ENCODE measurements at regions not wholly inside any gene's neighbourhood (a gene's known extent, or its start where the extent isn't known, plus 50 kb on each side); places are given as distances from the start of the nearest gene placed in this dataset.

DNA sequence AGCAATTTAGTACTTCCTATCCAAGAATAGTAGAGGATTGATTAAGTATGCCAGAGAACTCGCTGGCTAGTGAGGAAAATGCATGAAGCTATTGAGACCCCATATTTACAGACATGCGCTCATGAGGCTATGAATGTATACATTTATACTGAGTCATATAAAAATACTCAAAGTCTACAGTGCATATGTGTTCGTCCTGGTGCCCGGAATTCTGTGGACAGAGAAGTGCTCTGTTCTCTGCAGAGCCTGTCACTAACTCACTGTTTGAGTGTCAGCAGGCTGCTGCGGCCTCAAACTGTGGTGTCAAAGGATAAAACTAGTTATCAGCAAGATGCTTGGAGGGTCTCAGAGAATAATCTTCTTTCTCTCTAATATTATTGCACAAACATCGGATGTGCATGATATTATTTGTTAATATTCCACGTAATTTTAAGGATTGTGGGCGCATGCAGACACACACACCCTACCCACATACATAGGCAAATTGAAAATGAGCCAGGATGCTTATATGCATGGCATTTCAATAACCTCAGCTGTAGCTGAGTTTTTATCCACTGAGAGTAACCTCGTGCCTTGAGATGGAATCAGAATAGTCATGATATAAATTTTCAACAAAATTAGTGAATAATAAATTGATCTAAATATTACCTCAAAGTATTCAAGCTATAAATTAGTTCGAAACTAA is 50.0 kb upstream of the TSC22D2 start:
- TF ChIP-seq, protein P1, sequence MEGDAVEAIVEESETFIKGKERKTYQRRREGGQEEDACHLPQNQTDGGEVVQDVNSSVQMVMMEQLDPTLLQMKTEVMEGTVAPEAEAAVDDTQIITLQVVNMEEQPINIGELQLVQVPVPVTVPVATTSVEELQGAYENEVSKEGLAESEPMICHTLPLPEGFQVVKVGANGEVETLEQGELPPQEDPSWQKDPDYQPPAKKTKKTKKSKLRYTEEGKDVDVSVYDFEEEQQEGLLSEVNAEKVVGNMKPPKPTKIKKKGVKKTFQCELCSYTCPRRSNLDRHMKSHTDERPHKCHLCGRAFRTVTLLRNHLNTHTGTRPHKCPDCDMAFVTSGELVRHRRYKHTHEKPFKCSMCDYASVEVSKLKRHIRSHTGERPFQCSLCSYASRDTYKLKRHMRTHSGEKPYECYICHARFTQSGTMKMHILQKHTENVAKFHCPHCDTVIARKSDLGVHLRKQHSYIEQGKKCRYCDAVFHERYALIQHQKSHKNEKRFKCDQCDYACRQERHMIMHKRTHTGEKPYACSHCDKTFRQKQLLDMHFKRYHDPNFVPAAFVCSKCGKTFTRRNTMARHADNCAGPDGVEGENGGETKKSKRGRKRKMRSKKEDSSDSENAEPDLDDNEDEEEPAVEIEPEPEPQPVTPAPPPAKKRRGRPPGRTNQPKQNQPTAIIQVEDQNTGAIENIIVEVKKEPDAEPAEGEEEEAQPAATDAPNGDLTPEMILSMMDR (conservative IDR thresholded peaks at IDR 0.05; ENCODE audit: low read depth, low read length), result no peak
- H3K4me3 ChIP-seq (ENCODE audit: low read length), result no peak overlapping the region
- DNase-seq (ENCODE audit: low read depth), result no peak

DNA sequence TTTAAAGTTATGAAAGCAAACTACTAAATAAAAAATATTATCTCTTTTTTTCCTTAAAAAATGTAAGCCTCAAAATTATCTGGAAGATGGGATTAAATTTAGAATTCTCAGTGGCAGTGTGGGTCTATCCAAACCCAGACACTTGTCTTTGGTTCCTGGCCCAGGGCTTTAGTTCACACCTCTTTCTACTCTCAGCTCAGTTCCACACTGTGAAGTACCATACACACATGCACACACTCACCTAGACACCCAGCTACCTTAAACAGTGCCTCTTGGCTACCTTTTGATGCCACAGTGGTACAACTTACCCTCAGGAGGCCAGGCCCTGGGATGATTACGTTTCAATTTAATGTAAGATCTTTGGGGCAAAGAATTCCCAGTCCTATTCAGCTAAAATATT is 51.0 kb upstream of the TSC22D2 start:
- TF ChIP-seq, protein P1 (conservative IDR thresholded peaks at IDR 0.05; ENCODE audit: low read depth, low read length), result no peak
- no peak overlapping the region for H3K4me3 ChIP-seq (ENCODE audit: low read length)
- no peak for DNase-seq (ENCODE audit: low read depth)

DNA sequence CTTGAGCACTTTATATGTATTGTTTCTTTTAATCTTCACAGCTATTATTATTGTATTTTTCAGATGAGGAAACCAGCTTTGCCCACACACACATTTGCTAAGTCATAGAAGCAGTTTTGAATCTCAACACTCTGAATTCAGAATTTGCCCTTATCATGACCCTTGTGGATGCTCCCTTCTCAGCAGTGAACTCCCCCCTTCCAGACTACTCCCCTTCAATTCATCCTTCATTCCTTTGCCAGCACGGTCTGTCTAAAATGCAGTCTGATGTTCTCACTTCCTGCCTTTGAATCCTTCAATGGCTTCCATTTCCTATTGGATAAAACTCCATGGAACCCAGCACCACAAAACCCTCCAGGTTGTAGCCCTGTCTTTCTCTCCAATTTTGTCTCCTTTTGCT is 52.5 kb upstream of the TSC22D2 start:
- H3K4me3 ChIP-seq (ENCODE audit: low read length), result no peak overlapping the region
- no peak for DNase-seq (ENCODE audit: low read depth)
- TF ChIP-seq, protein P1 (conservative IDR thresholded peaks at IDR 0.05; ENCODE audit: low read depth, low read length), result no peak

DNA sequence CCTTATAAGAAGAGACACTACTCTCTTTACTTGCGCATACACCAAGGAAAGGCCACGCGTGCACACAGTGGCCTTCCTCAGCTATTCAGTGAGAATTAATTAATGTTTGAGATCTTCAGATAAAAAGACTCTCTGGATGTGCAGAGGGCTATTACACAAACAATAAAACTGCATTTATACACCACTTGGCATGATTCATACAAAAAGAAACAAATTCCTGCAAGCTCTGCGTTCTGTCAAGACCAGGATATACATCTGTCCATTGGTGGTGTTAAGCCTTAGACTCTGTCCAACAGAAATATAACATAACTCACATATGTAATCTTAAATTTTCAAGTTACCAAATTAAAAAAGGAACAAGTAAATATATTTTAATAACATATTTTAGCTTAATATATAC is 55.2 kb upstream of the TSC22D2 start:
- no peak overlapping the region for H3K4me3 ChIP-seq (ENCODE audit: low read length)
- TF ChIP-seq, protein P1 (conservative IDR thresholded peaks at IDR 0.05; ENCODE audit: low read depth, low read length), result no peak
- DNase-seq (ENCODE audit: low read depth), result no peak

DNA sequence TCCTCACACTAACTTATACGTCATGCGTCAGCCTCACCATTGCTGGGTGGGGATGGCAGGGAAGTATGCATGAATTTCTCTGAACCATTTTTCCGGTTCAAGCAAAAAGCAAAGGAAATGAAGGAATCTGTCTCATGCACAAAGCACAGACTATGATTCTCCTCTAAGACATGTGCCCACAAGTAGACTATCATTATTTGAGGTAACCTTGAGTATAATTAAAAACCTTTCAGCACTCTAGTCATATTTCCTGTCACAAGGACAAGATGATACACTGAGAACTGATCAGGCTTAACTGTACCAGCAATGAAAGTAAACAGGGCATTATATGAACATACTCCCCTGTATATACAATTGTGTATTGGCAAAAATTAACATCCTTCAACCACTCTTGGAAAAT is 56.7 kb upstream of the TSC22D2 start:
- TF ChIP-seq, protein P1 (conservative IDR thresholded peaks at IDR 0.05; ENCODE audit: low read depth, low read length), result no peak
- no peak for DNase-seq (ENCODE audit: low read depth)
- no peak overlapping the region for H3K4me3 ChIP-seq (ENCODE audit: low read length)

DNA sequence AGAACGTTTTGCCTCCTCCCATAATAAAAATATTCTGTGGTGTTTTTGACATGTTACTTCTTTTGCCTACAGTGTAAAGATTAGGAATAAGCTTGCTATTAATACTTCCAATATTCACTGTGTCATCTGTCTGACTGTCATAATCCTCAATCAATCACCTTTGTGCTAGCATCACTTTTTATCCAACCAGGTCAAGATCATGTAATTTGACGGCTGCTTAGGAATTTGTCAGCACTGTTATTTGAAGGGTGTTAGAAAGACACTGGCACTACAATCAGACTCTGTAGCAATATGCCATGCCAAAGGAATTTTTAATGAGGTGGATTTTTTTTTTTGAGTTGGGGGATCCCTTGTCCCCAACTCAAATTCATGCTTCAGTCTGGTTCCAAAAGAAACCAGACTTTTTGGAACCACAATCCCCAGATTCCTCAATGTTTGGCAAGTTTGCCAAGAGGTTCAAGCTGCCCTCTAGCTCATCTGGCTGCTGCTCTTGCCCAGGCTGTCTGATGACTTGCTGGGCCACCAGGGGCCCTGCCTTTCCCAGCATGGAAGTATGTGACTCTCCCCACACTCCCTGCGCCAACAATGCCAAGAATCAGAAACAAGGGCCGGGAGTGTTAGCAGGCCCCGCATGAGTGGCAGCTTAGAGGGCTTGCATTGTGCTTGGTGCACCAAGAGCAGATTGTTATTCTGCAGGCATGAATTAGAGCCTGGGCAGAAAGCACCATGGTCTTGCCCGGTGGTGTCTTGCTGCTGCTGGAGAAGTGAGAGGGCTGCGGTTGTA is 58.6 kb upstream of the TSC22D2 start:
- DNase-seq (ENCODE audit: low read depth), result peak; percentile 81
- TF ChIP-seq, protein P1 (conservative IDR thresholded peaks at IDR 0.05; ENCODE audit: low read depth, low read length), result peak; percentile 42
- H3K4me3 ChIP-seq (ENCODE audit: low read length), result no peak overlapping the region

DNA sequence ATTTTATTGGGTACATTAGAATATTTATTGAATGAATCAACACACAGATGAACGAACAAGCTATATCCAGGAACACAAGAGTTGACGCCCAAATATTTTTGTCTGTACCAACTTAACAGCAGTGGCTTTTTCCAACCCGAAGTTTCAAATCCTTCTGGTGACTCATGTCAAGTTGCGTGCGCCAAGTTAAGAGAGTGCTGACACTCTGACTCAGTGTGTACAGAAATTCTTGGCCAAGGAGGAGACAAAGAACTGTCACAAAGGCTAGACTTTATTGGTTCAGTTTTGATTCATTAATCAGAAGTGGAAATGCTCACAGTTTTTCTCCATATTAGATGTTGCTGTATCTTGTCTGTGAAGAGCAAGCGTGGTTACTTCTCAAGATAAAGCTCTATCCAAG is 59.6 kb upstream of the TSC22D2 start:
- DNase-seq (ENCODE audit: low read depth), result no peak
- H3K4me3 ChIP-seq (ENCODE audit: low read length), result no peak overlapping the region
- TF ChIP-seq, protein P1 (conservative IDR thresholded peaks at IDR 0.05; ENCODE audit: low read depth, low read length), result no peak
